ENCODE measurements at regions not wholly inside any gene's neighbourhood (a gene's known extent, or its start where the extent isn't known, plus 50 kb on each side); places are given as distances from the start of the nearest gene placed in this dataset.

- H2BK12ac ChIP-seq (ENCODE audit: low read length): no peak overlapping the region
- WGBS (ENCODE audit: extremely low coverage, insufficient coverage, insufficient read length): 100% methylated on average over 1 of the region's 2 CpGs
These were observed 606.0 kb upstream of the LCORL start for GRCh38 chr4:18627447-18628005.

GRCh38 chr4:18626996-18627395, 605.4 kb upstream of the LCORL start:
- Histone ChIP-seq H3K79me1 (ENCODE audit: low read length) (no peaks in the 10 kb centered on the region), H3K18ac (ENCODE audit: low read length) (no peak overlapping the region), H3K27ac (ENCODE audit: low read depth, low read length) (no peak overlapping the region), H3K14ac (ENCODE audit: low read length) (no peak overlapping the region), H3K9ac (ENCODE audit: low read length) (no peak overlapping the region), H4K12ac (ENCODE audit: low read depth, low read length) (no peak overlapping the region), H2BK120ac (ENCODE audit: insufficient read depth, low read length, poor library complexity) (no peak overlapping the region), H4K91ac (ENCODE audit: low read depth, low read length) (no peak overlapping the region), H3K23ac (ENCODE audit: low read length) (no peak overlapping the region), H2AK5ac (ENCODE audit: low read length) (no peak overlapping the region), H4K8ac (ENCODE audit: low read depth, low read length) (no peak overlapping the region), H2AFZ (ENCODE audit: insufficient read depth, low read length, poor library complexity) (no peak overlapping the region), H2BK5ac (ENCODE audit: low read depth, low read length, poor library complexity) (no peak overlapping the region), H3K27me3 (ENCODE audit: insufficient read depth, low read length) (no peaks in the 10 kb centered on the region), H2BK12ac (ENCODE audit: low read length) (no peak overlapping the region), H3K79me2 (ENCODE audit: control insufficient read depth, insufficient read depth, low read length, poor library complexity) (no peaks in the 10 kb centered on the region), H3K4me1 (ENCODE audit: control insufficient read depth in 1 of 2, insufficient read depth in 2 of 2, low read length in 2 of 2) (no peaks in the 10 kb centered on the region), H3K36me3 (ENCODE audit: control insufficient read depth in 1 of 2, insufficient read depth in 2 of 2, low read length in 2 of 2) (no peaks in the 10 kb centered on the region), H3K4ac (ENCODE audit: low read depth, low read length) (no peak overlapping the region), H3K4me2 (ENCODE audit: low read length) (no peak overlapping the region), H3K4me3 (ENCODE audit: low read depth, low read length) (no peak overlapping the region), H3K9me3 (ENCODE audit: insufficient read depth, low read depth, low read length) (peaks cover 8% of the 10 kb centered on the region)
- DNase-seq: no peak
- no CpG with 5 or more reads among the region's 2 CpGs for WGBS (ENCODE audit: extremely low coverage, insufficient coverage, insufficient read length)

More at GRCh38 chr4:18627447-18628005, 606.0 kb upstream of the LCORL start:
- H4K91ac ChIP-seq (ENCODE audit: low read depth, low read length): no peak overlapping the region
- no peaks in the 10 kb centered on the region for H3K36me3 ChIP-seq (ENCODE audit: control insufficient read depth in 1 of 2, insufficient read depth in 2 of 2, low read length in 2 of 2)
- no peak overlapping the region for H3K4me2 ChIP-seq (ENCODE audit: low read length)
- H3K4me1 ChIP-seq (ENCODE audit: control insufficient read depth in 1 of 2, insufficient read depth in 2 of 2, low read length in 2 of 2): no peaks in the 10 kb centered on the region
- no peak overlapping the region for H3K4ac ChIP-seq (ENCODE audit: low read depth, low read length)
- H3K14ac ChIP-seq (ENCODE audit: low read length): no peak overlapping the region
- H3K4me3 ChIP-seq (ENCODE audit: low read depth, low read length): no peak overlapping the region
- no peak overlapping the region for H2BK120ac ChIP-seq (ENCODE audit: insufficient read depth, low read length, poor library complexity)
- H2AK5ac ChIP-seq (ENCODE audit: low read length): no peak overlapping the region
- H4K12ac ChIP-seq (ENCODE audit: low read depth, low read length): no peak overlapping the region
- DNase-seq: no peak
- H3K18ac ChIP-seq (ENCODE audit: low read length): no peak overlapping the region
- H4K8ac ChIP-seq (ENCODE audit: low read depth, low read length): no peak overlapping the region
- no peaks in the 10 kb centered on the region for H3K27me3 ChIP-seq (ENCODE audit: insufficient read depth, low read length)
- peaks cover 8% of the 10 kb centered on the region for H3K9me3 ChIP-seq (ENCODE audit: insufficient read depth, low read depth, low read length)
- H3K9ac ChIP-seq (ENCODE audit: low read length): no peak overlapping the region
- H3K23ac ChIP-seq (ENCODE audit: low read length): no peak overlapping the region
- no peak overlapping the region for H3K27ac ChIP-seq (ENCODE audit: low read depth, low read length)
- H3K79me1 ChIP-seq (ENCODE audit: low read length): no peaks in the 10 kb centered on the region
- no peak overlapping the region for H2BK5ac ChIP-seq (ENCODE audit: low read depth, low read length, poor library complexity)
- H2AFZ ChIP-seq (ENCODE audit: insufficient read depth, low read length, poor library complexity): no peak overlapping the region
- H3K79me2 ChIP-seq (ENCODE audit: control insufficient read depth, insufficient read depth, low read length, poor library complexity): no peaks in the 10 kb centered on the region

- Histone ChIP-seq H3K23ac (ENCODE audit: low read length) (no peak overlapping the region), H4K12ac (ENCODE audit: low read depth, low read length) (no peak overlapping the region), H3K4ac (ENCODE audit: low read depth, low read length) (no peak overlapping the region), H3K9me3 (ENCODE audit: insufficient read depth, low read depth, low read length) (peaks cover 8% of the 10 kb centered on the region), H2BK12ac (ENCODE audit: low read length) (no peak overlapping the region), H2AK5ac (ENCODE audit: low read length) (no peak overlapping the region), H3K4me3 (ENCODE audit: low read depth, low read length) (no peak overlapping the region), H3K9ac (ENCODE audit: low read length) (no peak overlapping the region), H3K4me2 (ENCODE audit: low read length) (no peak overlapping the region), H3K18ac (ENCODE audit: low read length) (no peak overlapping the region), H4K8ac (ENCODE audit: low read depth, low read length) (no peak overlapping the region), H2BK5ac (ENCODE audit: low read depth, low read length, poor library complexity) (no peak overlapping the region), H3K79me1 (ENCODE audit: low read length) (no peaks in the 10 kb centered on the region), H3K36me3 (ENCODE audit: control insufficient read depth in 1 of 2, insufficient read depth in 2 of 2, low read length in 2 of 2) (no peaks in the 10 kb centered on the region), H2BK120ac (ENCODE audit: insufficient read depth, low read length, poor library complexity) (no peak overlapping the region), H3K4me1 (ENCODE audit: control insufficient read depth in 1 of 2, insufficient read depth in 2 of 2, low read length in 2 of 2) (no peaks in the 10 kb centered on the region), H3K27me3 (ENCODE audit: insufficient read depth, low read length) (no peaks in the 10 kb centered on the region), H2AFZ (ENCODE audit: insufficient read depth, low read length, poor library complexity) (no peak overlapping the region), H3K14ac (ENCODE audit: low read length) (no peak overlapping the region), H3K27ac (ENCODE audit: low read depth, low read length) (no peak overlapping the region), H4K91ac (ENCODE audit: low read depth, low read length) (no peak overlapping the region), H3K79me2 (ENCODE audit: control insufficient read depth, insufficient read depth, low read length, poor library complexity) (no peaks in the 10 kb centered on the region)
- DNase-seq: no peak
These were observed 604.8 kb upstream of the LCORL start for GRCh38 chr4:18626366-18626765.

GRCh38 chr4:18621186-18621585, 599.6 kb upstream of the LCORL start:
- no peak for DNase-seq
- no CpG with 5 or more reads among the region's 1 CpG for WGBS (ENCODE audit: extremely low coverage, insufficient coverage, insufficient read length)
- H3K4me3 ChIP-seq (ENCODE audit: low read depth, low read length): no peak overlapping the region
- no peaks in the 10 kb centered on the region for H3K27me3 ChIP-seq (ENCODE audit: insufficient read depth, low read length)
- no peak overlapping the region for H2BK120ac ChIP-seq (ENCODE audit: insufficient read depth, low read length, poor library complexity)
- no peaks in the 10 kb centered on the region for H3K79me2 ChIP-seq (ENCODE audit: control insufficient read depth, insufficient read depth, low read length, poor library complexity)
- no peak overlapping the region for H3K18ac ChIP-seq (ENCODE audit: low read length)
- H2AK5ac ChIP-seq (ENCODE audit: low read length): no peak overlapping the region
- no peak overlapping the region for H4K8ac ChIP-seq (ENCODE audit: low read depth, low read length)
- no peaks in the 10 kb centered on the region for H3K79me1 ChIP-seq (ENCODE audit: low read length)
- no peaks in the 10 kb centered on the region for H3K36me3 ChIP-seq (ENCODE audit: control insufficient read depth in 1 of 2, insufficient read depth in 2 of 2, low read length in 2 of 2)
- no peaks in the 10 kb centered on the region for H3K9me3 ChIP-seq (ENCODE audit: insufficient read depth, low read depth, low read length)
- no peak overlapping the region for H3K23ac ChIP-seq (ENCODE audit: low read length)
- no peak overlapping the region for H2BK12ac ChIP-seq (ENCODE audit: low read length)
- no peak overlapping the region for H3K4ac ChIP-seq (ENCODE audit: low read depth, low read length)
- no peaks in the 10 kb centered on the region for H3K4me1 ChIP-seq (ENCODE audit: control insufficient read depth in 1 of 2, insufficient read depth in 2 of 2, low read length in 2 of 2)
- H4K12ac ChIP-seq (ENCODE audit: low read depth, low read length): no peak overlapping the region
- no peak overlapping the region for H3K9ac ChIP-seq (ENCODE audit: low read length)
- no peak overlapping the region for H3K4me2 ChIP-seq (ENCODE audit: low read length)
- no peak overlapping the region for H2BK5ac ChIP-seq (ENCODE audit: low read depth, low read length, poor library complexity)
- H2AFZ ChIP-seq (ENCODE audit: insufficient read depth, low read length, poor library complexity): no peak overlapping the region
- no peak overlapping the region for H3K27ac ChIP-seq (ENCODE audit: low read depth, low read length)
- no peak overlapping the region for H4K91ac ChIP-seq (ENCODE audit: low read depth, low read length)
- no peak overlapping the region for H3K14ac ChIP-seq (ENCODE audit: low read length)
